HL-60 (cell line): ENCODE measurements at regions not wholly inside any gene's neighbourhood (a gene's known extent, or its start where the extent isn't known, plus 50 kb on each side); places are given as distances from the start of the nearest gene placed in this dataset.

ENCODE experiments used
- DNase-seq, 2 experiments: peaks; one replicate each; pipeline ENCODE4 v3.0.0-alpha.2; 2010 to 2020; ENCODE audit warnings: low read depth in 1 of 2, low spot score in 1 of 2
- H3K27ac ChIP-seq: fragments of 250-450 bp; sonication (Bioruptor Pico); replicated peaks from 2 replicates; pipeline ENCODE4 v1.5.1; 2020; ENCODE audit warnings: mild to moderate bottlenecking, moderate library complexity
- H3K27me3 ChIP-seq: fragments of 250-450 bp; sonication (Bioruptor Pico); 2 replicates; pipeline ENCODE4 v1.5.1; 2021; ENCODE audit warnings: mild to moderate bottlenecking, moderate library complexity; ENCODE audit not compliant: insufficient read depth, poor library complexity, severe bottlenecking
- H3K4me3 ChIP-seq: replicated peaks from 2 replicates; pipeline ENCODE4 v1.5.1; 2011; ENCODE audit warnings: mild to moderate bottlenecking, control low read depth, low read length; ENCODE audit not compliant: insufficient read depth
- CTCF ChIP-seq: IDR thresholded peaks from one replicate; pipeline ENCODE4 v1.5.1; 2011; ENCODE audit warnings: low read length, control low read depth, inconsistent platforms; ENCODE audit not compliant: insufficient read depth
- GABPA ChIP-seq: IDR thresholded peaks from 2 replicates; pipeline ENCODE4 v1.6.1; 2012; ENCODE audit warnings: low read depth
- POLR2AphosphoS5 ChIP-seq: IDR thresholded peaks from 2 replicates; pipeline ENCODE4 v1.6.1; 2012; ENCODE audit warnings: low read depth
- SPI1 ChIP-seq: IDR thresholded peaks from 2 replicates; pipeline ENCODE4 v1.6.1; 2012; ENCODE audit warnings: low read depth, mild to moderate bottlenecking, borderline replicate concordance
- TF ChIP-seq, protein P1 (sequence below): IDR thresholded peaks from 2 replicates; pipeline ENCODE4 v1.6.1; 2012; ENCODE audit warnings: low read depth; ENCODE audit not compliant: insufficient replicate concordance

DNA sequence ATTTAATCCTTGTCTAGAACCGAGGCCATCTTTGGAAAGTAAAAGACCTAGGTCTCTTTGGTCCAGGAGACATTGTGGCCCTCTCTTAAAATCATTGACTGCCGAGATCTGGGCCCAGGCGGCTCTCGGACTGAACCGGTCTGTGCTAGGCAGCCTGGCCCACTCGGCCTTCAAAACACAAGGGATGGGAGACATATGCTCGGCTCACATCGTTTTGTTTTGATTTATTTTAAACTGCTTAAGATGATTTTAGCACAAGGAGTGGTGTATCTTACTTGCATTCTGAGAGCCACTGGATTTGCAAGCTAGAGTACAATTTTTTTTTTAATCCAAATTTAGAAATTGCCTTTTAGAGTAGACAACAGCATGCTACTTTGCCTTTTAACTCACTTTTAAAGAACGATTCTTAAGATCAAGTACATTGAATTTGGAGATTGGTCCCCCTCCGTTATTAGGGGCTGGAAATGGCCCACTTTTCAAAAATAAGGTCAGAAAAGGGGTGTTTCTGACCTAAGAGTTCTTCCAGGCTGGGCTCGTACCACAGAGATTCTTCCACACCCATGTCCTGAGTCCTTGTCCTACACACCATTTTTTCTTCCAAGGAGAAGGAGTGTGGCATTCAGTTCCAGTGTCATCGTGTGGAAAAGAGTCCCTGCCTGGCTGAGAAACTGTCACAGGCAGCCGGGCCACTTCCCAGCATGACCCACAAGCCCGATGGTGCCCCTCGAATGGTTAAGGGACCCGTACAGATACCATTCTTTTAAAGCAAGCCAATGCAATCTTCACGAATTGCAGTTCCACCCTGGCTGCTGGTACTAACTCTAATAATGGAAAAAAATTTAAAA is 80.5 kb upstream of the WNT7B start:
- no peak overlapping the region for H3K27ac ChIP-seq
- no peak overlapping the region for H3K4me3 ChIP-seq
- TF ChIP-seq POLR2AphosphoS5, result no peak
- TF ChIP-seq CTCF, result no peak
- no peak for TF ChIP-seq SPI1
- TF ChIP-seq, protein P1, sequence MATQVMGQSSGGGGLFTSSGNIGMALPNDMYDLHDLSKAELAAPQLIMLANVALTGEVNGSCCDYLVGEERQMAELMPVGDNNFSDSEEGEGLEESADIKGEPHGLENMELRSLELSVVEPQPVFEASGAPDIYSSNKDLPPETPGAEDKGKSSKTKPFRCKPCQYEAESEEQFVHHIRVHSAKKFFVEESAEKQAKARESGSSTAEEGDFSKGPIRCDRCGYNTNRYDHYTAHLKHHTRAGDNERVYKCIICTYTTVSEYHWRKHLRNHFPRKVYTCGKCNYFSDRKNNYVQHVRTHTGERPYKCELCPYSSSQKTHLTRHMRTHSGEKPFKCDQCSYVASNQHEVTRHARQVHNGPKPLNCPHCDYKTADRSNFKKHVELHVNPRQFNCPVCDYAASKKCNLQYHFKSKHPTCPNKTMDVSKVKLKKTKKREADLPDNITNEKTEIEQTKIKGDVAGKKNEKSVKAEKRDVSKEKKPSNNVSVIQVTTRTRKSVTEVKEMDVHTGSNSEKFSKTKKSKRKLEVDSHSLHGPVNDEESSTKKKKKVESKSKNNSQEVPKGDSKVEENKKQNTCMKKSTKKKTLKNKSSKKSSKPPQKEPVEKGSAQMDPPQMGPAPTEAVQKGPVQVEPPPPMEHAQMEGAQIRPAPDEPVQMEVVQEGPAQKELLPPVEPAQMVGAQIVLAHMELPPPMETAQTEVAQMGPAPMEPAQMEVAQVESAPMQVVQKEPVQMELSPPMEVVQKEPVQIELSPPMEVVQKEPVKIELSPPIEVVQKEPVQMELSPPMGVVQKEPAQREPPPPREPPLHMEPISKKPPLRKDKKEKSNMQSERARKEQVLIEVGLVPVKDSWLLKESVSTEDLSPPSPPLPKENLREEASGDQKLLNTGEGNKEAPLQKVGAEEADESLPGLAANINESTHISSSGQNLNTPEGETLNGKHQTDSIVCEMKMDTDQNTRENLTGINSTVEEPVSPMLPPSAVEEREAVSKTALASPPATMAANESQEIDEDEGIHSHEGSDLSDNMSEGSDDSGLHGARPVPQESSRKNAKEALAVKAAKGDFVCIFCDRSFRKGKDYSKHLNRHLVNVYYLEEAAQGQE, result no peak
- no peak for TF ChIP-seq GABPA
- no peaks in the 10 kb centered on the region for H3K27me3 ChIP-seq
- DNase-seq, result no peak

- Histone ChIP-seq H3K27ac (no peak overlapping the region), H3K27me3 (no peaks in the 10 kb centered on the region), H3K4me3 (no peak overlapping the region)
- no peak for DNase-seq
- TF ChIP-seq, protein P1, result no peak
- TF ChIP-seq POLR2AphosphoS5 (no peak), CTCF (no peak), GABPA (no peak), SPI1 (no peak)
Observed at GRCh38 chr22:46058091-46058420, 81.1 kb upstream of the WNT7B start.

DNA sequence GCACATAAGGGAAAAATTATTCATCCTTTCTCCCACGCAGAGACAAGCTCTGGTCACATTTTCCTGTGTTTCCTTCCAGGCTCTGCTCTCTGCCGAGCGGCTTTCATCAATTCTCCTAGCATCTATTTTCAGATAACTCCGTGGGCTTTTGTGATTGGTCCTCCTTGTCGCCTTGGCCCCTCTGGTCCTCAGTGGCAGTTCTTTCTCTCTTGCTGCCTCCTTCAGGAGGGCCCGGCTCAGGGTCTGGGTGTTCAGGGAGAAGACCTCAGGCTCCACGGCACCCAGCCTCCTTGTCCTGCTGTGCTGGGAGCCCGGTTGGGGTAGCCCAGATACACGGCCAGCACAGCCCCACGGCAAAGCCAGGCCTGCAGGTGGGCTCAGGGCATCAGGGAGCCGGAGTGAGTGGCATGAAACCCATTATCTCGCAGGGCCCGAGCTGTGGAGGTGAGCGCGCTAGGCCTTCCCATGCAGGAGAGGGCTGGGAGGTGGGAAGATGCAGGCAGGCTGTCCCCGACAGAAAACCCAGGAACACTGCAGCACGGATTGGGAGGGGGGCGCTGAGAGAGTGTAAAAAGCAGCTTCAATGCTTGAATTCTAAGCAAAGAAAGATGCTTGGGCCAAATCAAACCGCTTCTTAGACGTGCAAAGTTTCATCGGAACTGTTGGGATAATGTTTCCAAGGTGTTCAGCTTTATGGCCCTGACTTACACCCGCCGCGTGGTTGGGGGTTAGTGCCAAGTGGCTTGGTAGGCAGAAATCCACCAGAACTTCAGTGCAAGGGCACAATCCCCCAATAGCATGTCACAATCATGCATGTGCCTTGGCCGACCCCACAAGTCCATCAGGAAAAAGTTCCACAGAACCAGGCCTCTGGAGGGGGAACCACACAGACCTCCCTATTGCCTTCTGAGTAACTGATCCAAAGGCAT is 81.9 kb upstream of the WNT7B start:
- H3K4me3 ChIP-seq, result no peak overlapping the region
- DNase-seq, result no peak
- TF ChIP-seq POLR2AphosphoS5 (no peak), CTCF (no peak), GABPA (no peak), SPI1 (no peak)
- TF ChIP-seq, protein P1, result no peak
- no peak overlapping the region for H3K27ac ChIP-seq
- no peaks in the 10 kb centered on the region for H3K27me3 ChIP-seq
